ENCODE measurements at regions not wholly inside any gene's neighbourhood (a gene's known extent, or its start where the extent isn't known, plus 50 kb on each side); places are given as distances from the start of the nearest gene placed in this dataset.
"Not testable (repeated sequence)": the region's sequence is repeated elsewhere in the genome, so short reads cannot be mapped to it uniquely, and the experiment has no call there.

GRCh38 chr10:46104071-46104585 lies 58.1 kb upstream of the MSMB start:
- Histone ChIP-seq H3K27me3 (no peaks in the 10 kb centered on the region), H3K4me1 (peaks cover 0 to 6% of the 10 kb centered on the region in 2 donors), H3K9me3 (no peaks in the 10 kb centered on the region), H3K4me3 (replicated peaks in 1 of 3) (no peak overlapping the region), H3K27ac (no peak overlapping the region), H3K36me3 (no peaks in the 10 kb centered on the region)
- TF ChIP-seq, protein P1, sequence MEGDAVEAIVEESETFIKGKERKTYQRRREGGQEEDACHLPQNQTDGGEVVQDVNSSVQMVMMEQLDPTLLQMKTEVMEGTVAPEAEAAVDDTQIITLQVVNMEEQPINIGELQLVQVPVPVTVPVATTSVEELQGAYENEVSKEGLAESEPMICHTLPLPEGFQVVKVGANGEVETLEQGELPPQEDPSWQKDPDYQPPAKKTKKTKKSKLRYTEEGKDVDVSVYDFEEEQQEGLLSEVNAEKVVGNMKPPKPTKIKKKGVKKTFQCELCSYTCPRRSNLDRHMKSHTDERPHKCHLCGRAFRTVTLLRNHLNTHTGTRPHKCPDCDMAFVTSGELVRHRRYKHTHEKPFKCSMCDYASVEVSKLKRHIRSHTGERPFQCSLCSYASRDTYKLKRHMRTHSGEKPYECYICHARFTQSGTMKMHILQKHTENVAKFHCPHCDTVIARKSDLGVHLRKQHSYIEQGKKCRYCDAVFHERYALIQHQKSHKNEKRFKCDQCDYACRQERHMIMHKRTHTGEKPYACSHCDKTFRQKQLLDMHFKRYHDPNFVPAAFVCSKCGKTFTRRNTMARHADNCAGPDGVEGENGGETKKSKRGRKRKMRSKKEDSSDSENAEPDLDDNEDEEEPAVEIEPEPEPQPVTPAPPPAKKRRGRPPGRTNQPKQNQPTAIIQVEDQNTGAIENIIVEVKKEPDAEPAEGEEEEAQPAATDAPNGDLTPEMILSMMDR (IDR thresholded peaks at IDR 0.05) = no peak
- no peak for TF ChIP-seq POLR2A (IDR thresholded peaks at IDR 0.05)
- intact Hi-C loops (cut with DNase I) = loop anchor here (10.0 kb wide), 1 partner anchor 181 kb away; the partner anchor contains the start of gene ANTXRL
- DNase-seq = no peak
- 76 to 79% methylated on average over 4 of the region's 4 CpGs for WGBS, 2 donors

DNA sequence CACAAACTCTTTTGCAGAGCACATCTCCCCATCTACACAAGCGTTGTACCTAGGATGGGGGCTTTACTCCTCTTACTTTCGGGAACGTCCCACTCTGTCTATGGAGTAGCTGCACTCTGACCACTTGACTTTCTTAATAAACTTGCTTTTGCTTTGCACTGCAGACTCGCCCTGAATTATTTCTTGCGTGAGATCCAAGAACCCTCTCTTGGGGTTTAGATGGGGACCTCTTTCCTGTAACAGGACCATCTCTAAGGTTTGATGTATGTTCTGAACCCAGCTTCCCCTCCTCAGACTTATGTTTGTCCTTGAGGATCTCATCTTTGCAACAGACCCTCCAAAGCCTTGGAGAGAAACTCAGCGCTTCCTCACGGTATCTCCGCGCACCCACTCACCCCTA lies 59.3 kb upstream of the MSMB start:
- not testable (repeated sequence) for DNase-seq; H3K36me3 ChIP-seq; H3K4me3 ChIP-seq (replicated peaks in 1 of 3); H3K27ac ChIP-seq; H3K4me1 ChIP-seq; H3K27me3 ChIP-seq; H3K9me3 ChIP-seq
- WGBS, 2 donors = 48 to 56% methylated on average over 9 of the region's 9 CpGs
- intact Hi-C loops (cut with DNase I) = loop anchor here (5.0 to 10.0 kb wide), 2 partner anchors 179 to 1277 kb away; partner anchors contain the start of genes ANTXRL and ZNF488

GRCh38 chr10:46105856-46106409 lies 59.9 kb upstream of the MSMB start:
- H3K27me3 ChIP-seq, H3K27ac ChIP-seq, DNase-seq, H3K9me3 ChIP-seq, H3K36me3 ChIP-seq, H3K4me1 ChIP-seq: not testable (repeated sequence)
- H3K4me3 ChIP-seq (replicated peaks in 1 of 3) = peak overlapping the region in 1 of 3 donors; percentile 46
- intact Hi-C loops (cut with DNase I) = loop anchor here (5.0 to 10.0 kb wide), 2 partner anchors 179 to 1276 kb away; partner anchors contain the start of genes ANTXRL and ZNF488
- WGBS, 2 donors = 4 to 5% methylated on average over 3 of the region's 32 CpGs

- Histone ChIP-seq H3K27me3 (no peaks in the 10 kb centered on the region), H3K27ac (no peak overlapping the region), H3K9me3 (no peaks in the 10 kb centered on the region), H3K4me1 (peaks cover 0 to 6% of the 10 kb centered on the region in 2 donors), H3K4me3 (replicated peaks in 1 of 3) (peak overlapping the region in 1 of 3 donors; percentile 46), H3K36me3 (no peaks in the 10 kb centered on the region)
- intact Hi-C loops (cut with DNase I) = loop anchor here (5.0 to 10.0 kb wide), 2 partner anchors 178 to 1276 kb away; partner anchors contain the start of genes ANTXRL and ZNF488
- TF ChIP-seq POLR2A (IDR thresholded peaks at IDR 0.05) = peak in 1 of 2 donors; percentile 24
- TF ChIP-seq, protein P1 (IDR thresholded peaks at IDR 0.05) = peak in 5 of 6 experiments; percentile 11 to 38 (median 32)
- WGBS, 2 donors = 5% methylated on average over 36 to 39 of the region's 55 CpGs
- peak; percentile 62 to 66 for DNase-seq
These were observed 60.6 kb upstream of the MSMB start for GRCh38 chr10:46106410-46107255.

DNA sequence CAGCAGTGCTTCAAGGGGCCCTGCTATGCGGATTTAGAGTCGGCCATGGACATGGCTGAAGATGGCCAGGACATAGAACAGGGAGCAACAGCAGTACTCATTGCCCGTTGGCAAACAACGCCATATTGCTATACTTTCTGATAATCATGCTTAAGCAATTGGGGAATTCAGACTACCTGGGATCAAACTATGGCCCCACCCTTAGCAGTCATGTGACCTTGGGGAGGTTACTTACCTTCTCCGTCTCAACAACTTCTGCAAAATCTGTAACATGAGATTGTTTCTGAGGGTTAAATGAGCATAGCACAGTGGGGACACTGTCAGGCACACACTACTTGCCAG lies 62.1 kb upstream of the MSMB start:
- not testable (repeated sequence) for H3K4me1 ChIP-seq; H3K9me3 ChIP-seq; H3K27me3 ChIP-seq; H3K4me3 ChIP-seq (replicated peaks in 1 of 3); DNase-seq; H3K36me3 ChIP-seq; H3K27ac ChIP-seq
- 92 to 100% methylated on average over 4 of the region's 5 CpGs for WGBS, 2 donors
- intact Hi-C loops (cut with DNase I) = loop anchor here (5.0 to 10.0 kb wide), 2 partner anchors 177 to 1274 kb away; partner anchors contain the start of genes ANTXRL and ZNF488

DNA sequence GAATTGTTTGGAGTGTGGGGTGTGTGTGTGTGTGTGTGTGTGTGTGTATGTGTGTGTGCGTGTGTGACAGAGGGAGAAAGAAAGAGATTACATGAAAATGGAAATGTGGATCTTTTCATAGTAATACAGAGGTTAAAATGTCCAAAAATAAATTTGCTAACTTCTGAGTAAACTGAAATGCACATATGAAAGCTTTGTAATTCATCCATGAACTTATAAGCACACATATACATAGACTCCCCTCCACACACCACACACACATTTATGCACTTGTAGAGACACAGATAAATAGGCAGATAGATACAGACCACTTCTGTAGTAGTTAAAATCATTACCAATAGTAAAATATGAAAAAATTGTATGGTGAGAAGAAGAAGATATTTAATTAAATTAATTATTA lies 108.2 kb upstream of the MSMB start:
- intact Hi-C loops (cut with DNase I); DNase-seq; H3K27ac ChIP-seq; H3K36me3 ChIP-seq; H3K27me3 ChIP-seq; H3K4me3 ChIP-seq (replicated peaks in 1 of 3); H3K9me3 ChIP-seq; H3K4me1 ChIP-seq: not testable (repeated sequence)
- 85% methylated on average over 1 of the region's 1 CpG; no CpG with 5 or more reads in 1 of the 2 donors for WGBS, 2 donors

GRCh38 chr10:46154683-46155082 lies 108.6 kb upstream of the MSMB start:
- H3K36me3 ChIP-seq; H3K9me3 ChIP-seq; H3K4me1 ChIP-seq; H3K27me3 ChIP-seq; H3K4me3 ChIP-seq (replicated peaks in 1 of 3); H3K27ac ChIP-seq; DNase-seq; intact Hi-C loops (cut with DNase I): not testable (repeated sequence)
- WGBS, 2 donors = 88% methylated on average over 2 of the region's 2 CpGs

DNA sequence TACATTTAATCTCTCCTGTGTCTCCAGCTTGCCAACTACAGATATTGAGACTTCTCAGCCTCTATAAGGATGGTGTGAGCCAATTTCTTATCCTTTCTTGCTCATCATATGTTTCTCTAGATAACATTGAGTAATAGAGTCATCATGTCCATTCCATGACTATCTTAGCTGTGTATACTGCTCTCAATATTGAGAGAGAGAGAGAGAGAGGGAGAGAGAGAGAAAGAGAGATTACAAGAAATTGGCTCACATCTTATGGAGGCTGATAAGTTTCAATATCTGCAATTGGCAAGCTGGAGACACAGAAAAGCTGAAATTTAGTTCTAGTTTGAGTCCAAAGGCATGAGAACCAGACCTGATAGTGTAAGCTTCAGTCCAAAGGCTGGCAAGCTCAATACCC lies 110.8 kb upstream of the MSMB start:
- intact Hi-C loops (cut with DNase I); H3K27me3 ChIP-seq; H3K4me1 ChIP-seq; H3K27ac ChIP-seq; DNase-seq; H3K9me3 ChIP-seq; H3K36me3 ChIP-seq; H3K4me3 ChIP-seq (replicated peaks in 1 of 3): not testable (repeated sequence)
